ENCODE measurements at regions not wholly inside any gene's neighbourhood (a gene's known extent, or its start where the extent isn't known, plus 50 kb on each side); places are given as distances from the start of the nearest gene placed in this dataset.

GRCh38 chr4:84058201-84058600, 440.9 kb downstream of the NKX6-1 start:
- H3K4me1 ChIP-seq (ENCODE audit: insufficient read depth): no peaks in the 10 kb centered on the region
- 48% methylated on average over 5 of the region's 5 CpGs for WGBS
- DNase-seq (ENCODE audit: extremely low spot score): no peak
- no peaks in the 10 kb centered on the region for H3K36me3 ChIP-seq (ENCODE audit: insufficient read depth)
- H3K4me3 ChIP-seq (ENCODE audit: low read depth, low read length): no peak overlapping the region
- no peak overlapping the region for H3K27ac ChIP-seq (ENCODE audit: low read depth)

- H3K4me3 ChIP-seq (ENCODE audit: low read depth, low read length): no peak overlapping the region
Measured at GRCh38 chr4:84051639-84052038, 447.5 kb downstream of the NKX6-1 start.

GRCh38 chr4:84051089-84051488, 448.0 kb downstream of the NKX6-1 start:
- Histone ChIP-seq H3K4me3 (ENCODE audit: low read depth, low read length) (no peak overlapping the region), H3K27ac (ENCODE audit: low read depth) (no peak overlapping the region), H3K36me3 (ENCODE audit: insufficient read depth) (no peaks in the 10 kb centered on the region), H3K4me1 (ENCODE audit: insufficient read depth) (no peaks in the 10 kb centered on the region)
- no peak for DNase-seq (ENCODE audit: extremely low spot score)
- 37% methylated on average over 2 of the region's 2 CpGs for WGBS

More at GRCh38 chr4:84051639-84052038, 447.5 kb downstream of the NKX6-1 start:
- DNase-seq (ENCODE audit: extremely low spot score): no peak
- Histone ChIP-seq H3K4me1 (ENCODE audit: insufficient read depth) (no peaks in the 10 kb centered on the region), H3K27ac (ENCODE audit: low read depth) (no peak overlapping the region), H3K36me3 (ENCODE audit: insufficient read depth) (no peaks in the 10 kb centered on the region)
- WGBS: 43% methylated on average over 4 of the region's 4 CpGs

GRCh38 chr4:84050015-84050414, 449.1 kb downstream of the NKX6-1 start:
- Histone ChIP-seq H3K36me3 (ENCODE audit: insufficient read depth) (no peaks in the 10 kb centered on the region), H3K27ac (ENCODE audit: low read depth) (no peak overlapping the region), H3K4me3 (ENCODE audit: low read depth, low read length) (no peak overlapping the region), H3K4me1 (ENCODE audit: insufficient read depth) (no peaks in the 10 kb centered on the region)
- peak; percentile 25 for DNase-seq (ENCODE audit: extremely low spot score)
- WGBS: 6% methylated on average over 1 of the region's 1 CpG

GRCh38 chr4:84046551-84046950, 452.5 kb downstream of the NKX6-1 start:
- Histone ChIP-seq H3K4me1 (ENCODE audit: insufficient read depth) (no peaks in the 10 kb centered on the region), H3K4me3 (ENCODE audit: low read depth, low read length) (no peak overlapping the region), H3K36me3 (ENCODE audit: insufficient read depth) (no peaks in the 10 kb centered on the region), H3K27ac (ENCODE audit: low read depth) (no peak overlapping the region)
- DNase-seq (ENCODE audit: extremely low spot score): no peak
- 51% methylated on average over 5 of the region's 5 CpGs for WGBS

GRCh38 chr4:84041426-84041825, 457.7 kb downstream of the NKX6-1 start:
- Histone ChIP-seq H3K4me1 (ENCODE audit: insufficient read depth) (no peaks in the 10 kb centered on the region), H3K4me3 (ENCODE audit: low read depth, low read length) (no peak overlapping the region), H3K36me3 (ENCODE audit: insufficient read depth) (no peaks in the 10 kb centered on the region), H3K27ac (ENCODE audit: low read depth) (no peak overlapping the region)
- DNase-seq (ENCODE audit: extremely low spot score): no peak
- WGBS: 49% methylated on average over 3 of the region's 3 CpGs

- WGBS: 75% methylated on average over 4 of the region's 4 CpGs
- H3K36me3 ChIP-seq (ENCODE audit: insufficient read depth): no peaks in the 10 kb centered on the region
- no peaks in the 10 kb centered on the region for H3K4me1 ChIP-seq (ENCODE audit: insufficient read depth)
- no peak overlapping the region for H3K4me3 ChIP-seq (ENCODE audit: low read depth, low read length)
- DNase-seq (ENCODE audit: extremely low spot score): no peak
- no peak overlapping the region for H3K27ac ChIP-seq (ENCODE audit: low read depth)
Measured at GRCh38 chr4:84035568-84035967, 463.5 kb downstream of the NKX6-1 start.

GRCh38 chr4:84032372-84032771, 466.7 kb downstream of the NKX6-1 start:
- no peak overlapping the region for H3K27ac ChIP-seq (ENCODE audit: low read depth)
- no peaks in the 10 kb centered on the region for H3K36me3 ChIP-seq (ENCODE audit: insufficient read depth)
- H3K4me1 ChIP-seq (ENCODE audit: insufficient read depth): no peaks in the 10 kb centered on the region
- no peak overlapping the region for H3K4me3 ChIP-seq (ENCODE audit: low read depth, low read length)
- 78% methylated on average over 2 of the region's 2 CpGs for WGBS
- DNase-seq (ENCODE audit: extremely low spot score): no peak

GRCh38 chr4:84031401-84031800, 467.7 kb downstream of the NKX6-1 start:
- no peak overlapping the region for H3K27ac ChIP-seq (ENCODE audit: low read depth)
- WGBS: 45% methylated on average over 4 of the region's 4 CpGs
- no peak overlapping the region for H3K4me3 ChIP-seq (ENCODE audit: low read depth, low read length)
- no peaks in the 10 kb centered on the region for H3K4me1 ChIP-seq (ENCODE audit: insufficient read depth)
- DNase-seq (ENCODE audit: extremely low spot score): no peak
- no peaks in the 10 kb centered on the region for H3K36me3 ChIP-seq (ENCODE audit: insufficient read depth)

GRCh38 chr4:84028340-84028739, 470.8 kb downstream of the NKX6-1 start:
- Histone ChIP-seq H3K4me1 (ENCODE audit: insufficient read depth) (no peaks in the 10 kb centered on the region), H3K36me3 (ENCODE audit: insufficient read depth) (no peaks in the 10 kb centered on the region), H3K4me3 (ENCODE audit: low read depth, low read length) (no peak overlapping the region), H3K27ac (ENCODE audit: low read depth) (no peak overlapping the region)
- no peak for DNase-seq (ENCODE audit: extremely low spot score)
- WGBS: 56% methylated on average over 2 of the region's 2 CpGs

- Histone ChIP-seq H3K36me3 (ENCODE audit: insufficient read depth) (no peaks in the 10 kb centered on the region), H3K4me3 (ENCODE audit: low read depth, low read length) (no peak overlapping the region), H3K27ac (ENCODE audit: low read depth) (no peak overlapping the region), H3K4me1 (ENCODE audit: insufficient read depth) (no peaks in the 10 kb centered on the region)
- no peak for DNase-seq (ENCODE audit: extremely low spot score)
- WGBS: 62% methylated on average over 2 of the region's 2 CpGs
Measured at GRCh38 chr4:84024405-84024804, 474.7 kb downstream of the NKX6-1 start.

- H3K36me3 ChIP-seq (ENCODE audit: insufficient read depth): no peaks in the 10 kb centered on the region
- WGBS: 81% methylated on average over 5 of the region's 5 CpGs
- H3K27ac ChIP-seq (ENCODE audit: low read depth): no peak overlapping the region
- no peaks in the 10 kb centered on the region for H3K4me1 ChIP-seq (ENCODE audit: insufficient read depth)
- no peak for DNase-seq (ENCODE audit: extremely low spot score)
- H3K4me3 ChIP-seq (ENCODE audit: low read depth, low read length): no peak overlapping the region
Measured at GRCh38 chr4:84022564-84022963, 476.5 kb downstream of the NKX6-1 start.

GRCh38 chr4:84019626-84020025, 479.5 kb downstream of the NKX6-1 start:
- H3K4me1 ChIP-seq (ENCODE audit: insufficient read depth): no peaks in the 10 kb centered on the region
- H3K36me3 ChIP-seq (ENCODE audit: insufficient read depth): no peaks in the 10 kb centered on the region
- DNase-seq (ENCODE audit: extremely low spot score): no peak
- 80% methylated on average over 2 of the region's 2 CpGs for WGBS
- H3K27ac ChIP-seq (ENCODE audit: low read depth): no peak overlapping the region
- H3K4me3 ChIP-seq (ENCODE audit: low read depth, low read length): no peak overlapping the region

GRCh38 chr4:84003046-84003445, 467.1 kb downstream of the GPAT3 start:
- H3K4me3 ChIP-seq (ENCODE audit: low read depth, low read length): no peak overlapping the region
- DNase-seq (ENCODE audit: extremely low spot score): no peak
- 92% methylated on average over 2 of the region's 2 CpGs for WGBS
- no peaks in the 10 kb centered on the region for H3K36me3 ChIP-seq (ENCODE audit: insufficient read depth)
- no peaks in the 10 kb centered on the region for H3K4me1 ChIP-seq (ENCODE audit: insufficient read depth)
- no peak overlapping the region for H3K27ac ChIP-seq (ENCODE audit: low read depth)

- H3K4me3 ChIP-seq (ENCODE audit: low read depth, low read length): no peak overlapping the region
- H3K4me1 ChIP-seq (ENCODE audit: insufficient read depth): no peaks in the 10 kb centered on the region
- DNase-seq (ENCODE audit: extremely low spot score): no peak
- 86% methylated on average over 2 of the region's 2 CpGs for WGBS
- H3K36me3 ChIP-seq (ENCODE audit: insufficient read depth): no peaks in the 10 kb centered on the region
- no peak overlapping the region for H3K27ac ChIP-seq (ENCODE audit: low read depth)
Measured at GRCh38 chr4:84001876-84002569, 466.1 kb downstream of the GPAT3 start.
